GM12878 (cell line): ENCODE measurements at regions not wholly inside any gene's neighbourhood (a gene's known extent, or its start where the extent isn't known, plus 50 kb on each side); places are given as distances from the start of the nearest gene placed in this dataset.

ENCODE experiments used
- ATAC-seq: fragments of 200-7000 bp; cut with Tn5 transposase; 3 replicates; pipeline ENCODE4 v1.9.1; 2020; ENCODE audit warnings: mild to moderate bottlenecking, moderate library complexity
- BruUV-seq: library from RNA; stranded (reverse); fragments of 400-500 nt; replicated peaks from 2 replicates; lab custom pipeline; 2021; lab: Mats Ljungman, UMichigan
- CTCF ChIA-PET: fragments of 300-600 bp; sonication (Branson Sonifier 250); formaldehyde crosslinking; extraction: SDS; loops from one replicate; lab custom pipeline; 2021; ENCODE audit warnings: inconsistent platforms; lab: Yijun Ruan, JAX
- POLR2A ChIA-PET: fragments of 350-600 bp; formaldehyde crosslinking; extraction: SDS; loops from one replicate; lab custom pipeline; 2021; ENCODE audit warnings: inconsistent platforms; lab: Charles Lee
- RAD21 ChIA-PET: fragments of 300-600 bp; sonication (Branson Sonifier 250); formaldehyde crosslinking; loops from one replicate; lab custom pipeline; 2023; ENCODE audit warnings: antibody characterized with exemption; ENCODE audit not compliant: unreplicated experiment; lab: Charles Lee
- SMC1A ChIA-PET: fragments of 300-600 bp; sonication (Branson Sonifier 250); formaldehyde crosslinking; loops from one replicate; lab custom pipeline; 2023; ENCODE audit not compliant: unreplicated experiment, uncharacterized antibody; lab: Charles Lee
- DNase-seq: peaks from one replicate; pipeline ENCODE4 v3.0.0-alpha.2; 2011; ENCODE audit warnings: low read depth, low spot score
- FAIRE-seq: peaks from 3 replicates; lab custom pipeline; 2011; peaks lifted over from hg19 to GRCh38; lab: Jason Lieb, UNC
- H2AFZ ChIP-seq: 2 replicates; pipeline ENCODE4 v1.6.0; 2011; ENCODE audit warnings: low read depth, low read length, control low read depth; ENCODE audit not compliant: control insufficient read depth
- H3K27ac ChIP-seq: 2 replicates; pipeline ENCODE4 v1.5.1; 2011; ENCODE audit warnings: control low read depth; ENCODE audit not compliant: control insufficient read depth, insufficient read depth
- H3K27me3 ChIP-seq, 2 experiments: replicated peaks in 1 of 2; 2 replicates each; pipeline versions ENCODE4 v1.6.0 to v1.6.1; 2011; ENCODE audit warnings: low read length in 1 of 2; ENCODE audit not compliant: control insufficient read depth in 2 of 2, insufficient read depth in 2 of 2
- H3K36me3 ChIP-seq, 2 experiments: 2 replicates each; pipeline ENCODE4 v1.5.1; 2011; ENCODE audit warnings: low read length in 1 of 2; ENCODE audit not compliant: control insufficient read depth in 2 of 2, insufficient read depth in 2 of 2
- H3K4me1 ChIP-seq: 2 replicates; pipeline ENCODE4 v1.6.1; 2011; ENCODE audit warnings: mild to moderate bottlenecking, low read length, moderate library complexity, mixed read lengths; ENCODE audit not compliant: control insufficient read depth, insufficient read depth
- H3K4me2 ChIP-seq: 2 replicates; pipeline ENCODE4 v1.6.0; 2011; ENCODE audit warnings: control low read depth; ENCODE audit not compliant: control insufficient read depth, insufficient read depth
- H3K4me3 ChIP-seq: fragments of 200-600 bp; sonication (generic); 2 replicates; pipeline ENCODE4 v1.5.1; 2016
- H3K79me2 ChIP-seq: 2 replicates; pipeline ENCODE4 v1.6.0; 2011; ENCODE audit warnings: low read length; ENCODE audit not compliant: control insufficient read depth, insufficient read depth
- H3K9ac ChIP-seq: 2 replicates; pipeline ENCODE4 v1.8.0; 2011; ENCODE audit warnings: low read length, control low read depth, mixed read lengths; ENCODE audit not compliant: control insufficient read depth, insufficient read depth
- H3K9me3 ChIP-seq: replicated peaks from 3 replicates; pipeline ENCODE4 v1.5.1; 2011; ENCODE audit warnings: mild to moderate bottlenecking, low read length; ENCODE audit not compliant: control insufficient read depth, insufficient read depth
- H4K20me1 ChIP-seq: 2 replicates; pipeline ENCODE4 v1.6.0; 2011; ENCODE audit not compliant: control insufficient read depth, insufficient read depth
- POU2F2 ChIP-seq: IDR thresholded peaks from 3 replicates; pipeline ENCODE4 v1.6.1; 2011; ENCODE audit warnings: low read depth, mild to moderate bottlenecking, low read length, borderline replicate concordance
- TAF1 ChIP-seq: IDR thresholded peaks from 2 replicates; pipeline ENCODE4 v1.6.1; 2011; ENCODE audit warnings: mild to moderate bottlenecking, low read depth, low read length, borderline replicate concordance
- TCF7 ChIP-seq: IDR thresholded peaks from 2 replicates; pipeline ENCODE4 v1.6.1; 2014; ENCODE audit warnings: antibody characterized with exemption, borderline replicate concordance
- WGBS: methylation state at CpG from one replicate; pipeline ENCODE4 v1.1.6; 2016; ENCODE audit warnings: low lambda C conversion rate; ENCODE audit not compliant: insufficient replicate concordance, insufficient coverage; ENCODE audit errors: missing lambda C conversion rate; 5-methylcytosine and 5-hydroxymethylcytosine counted together
- in situ Hi-C: fragments of 300-500 bp; cut with MboI; formaldehyde crosslinking; loops from 9 replicates; pipeline ENCODE4 v1.14.3; 2018; ENCODE audit warnings: mixed read lengths
- intact Hi-C: fragments of 100-400 bp; cut with micrococcal nuclease; formaldehyde crosslinking; loops from one replicate; pipeline ENCODE4 v1.14.2; 2022; ENCODE audit not compliant: unreplicated experiment
- TF ChIP-seq, protein P1 (sequence below): fragments of 450-650 bp; IDR thresholded peaks from 2 replicates; pipeline ENCODE4 v1.6.1; 2017; ENCODE audit warnings: low read depth, mild to moderate bottlenecking, moderate library complexity
- TF ChIP-seq, protein P2 (sequence below): fragments of 450-650 bp; formaldehyde crosslinking; IDR thresholded peaks from 2 replicates; pipeline ENCODE4 v1.5.0; 2022; ENCODE audit warnings: mild to moderate bottlenecking, missing genetic modification characterization

DNA sequence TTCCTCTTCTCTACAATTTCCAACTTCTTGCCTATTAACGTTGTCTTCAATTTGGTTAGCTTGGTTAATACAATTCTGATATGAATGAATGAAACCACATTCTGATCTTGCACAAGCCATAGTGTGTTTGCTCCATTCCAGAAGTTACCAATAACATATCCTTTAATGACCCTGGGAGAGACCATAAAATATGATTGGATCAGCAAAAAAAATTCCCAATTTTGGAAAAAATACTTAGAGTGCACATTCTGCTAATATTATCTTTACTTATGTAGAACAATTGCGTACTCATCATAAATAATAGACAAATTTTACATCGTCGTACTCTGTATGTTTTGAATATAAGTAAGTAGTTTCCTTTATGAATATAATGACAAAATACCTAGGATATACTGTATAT lies 117.2 kb downstream of the SLITRK5 start (continued):
- TF ChIP-seq, protein P1, sequence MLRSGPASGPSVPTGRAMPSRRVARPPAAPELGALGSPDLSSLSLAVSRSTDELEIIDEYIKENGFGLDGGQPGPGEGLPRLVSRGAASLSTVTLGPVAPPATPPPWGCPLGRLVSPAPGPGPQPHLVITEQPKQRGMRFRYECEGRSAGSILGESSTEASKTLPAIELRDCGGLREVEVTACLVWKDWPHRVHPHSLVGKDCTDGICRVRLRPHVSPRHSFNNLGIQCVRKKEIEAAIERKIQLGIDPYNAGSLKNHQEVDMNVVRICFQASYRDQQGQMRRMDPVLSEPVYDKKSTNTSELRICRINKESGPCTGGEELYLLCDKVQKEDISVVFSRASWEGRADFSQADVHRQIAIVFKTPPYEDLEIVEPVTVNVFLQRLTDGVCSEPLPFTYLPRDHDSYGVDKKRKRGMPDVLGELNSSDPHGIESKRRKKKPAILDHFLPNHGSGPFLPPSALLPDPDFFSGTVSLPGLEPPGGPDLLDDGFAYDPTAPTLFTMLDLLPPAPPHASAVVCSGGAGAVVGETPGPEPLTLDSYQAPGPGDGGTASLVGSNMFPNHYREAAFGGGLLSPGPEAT = no peak

DNA sequence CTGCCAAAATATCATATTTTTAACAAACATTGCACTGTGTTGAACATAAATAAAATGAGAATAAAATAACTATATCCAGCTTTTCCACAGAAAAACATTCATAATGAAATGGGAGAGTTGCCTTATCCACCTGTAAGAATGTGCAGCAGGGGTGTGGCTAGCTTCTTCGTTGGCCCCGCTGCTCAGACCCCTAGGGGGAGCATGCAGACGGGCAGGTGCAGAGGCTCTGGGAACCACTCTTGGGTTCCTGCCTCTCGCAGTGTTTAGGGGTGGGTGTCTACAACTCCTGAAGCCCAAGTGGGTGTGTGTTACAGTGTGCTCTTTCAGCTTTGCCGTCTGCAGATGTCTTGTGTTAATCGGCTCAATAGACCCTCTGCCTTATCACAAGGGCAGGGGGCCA lies 121.7 kb downstream of the SLITRK5 start:
- RAD21 ChIA-PET = no interaction called here
- SMC1A ChIA-PET = no interaction called here
- no peaks in the 10 kb centered on the region for H3K79me2 ChIP-seq
- POLR2A ChIA-PET = no interaction called here
- H3K4me3 ChIP-seq = no peak overlapping the region
- no peak overlapping the region for H3K4me2 ChIP-seq
- no peak for DNase-seq
- intact Hi-C loops = no loop called here
- TF ChIP-seq POU2F2 (no peak), TCF7 (no peak), TAF1 (no peak)
- TF ChIP-seq, protein P2, sequence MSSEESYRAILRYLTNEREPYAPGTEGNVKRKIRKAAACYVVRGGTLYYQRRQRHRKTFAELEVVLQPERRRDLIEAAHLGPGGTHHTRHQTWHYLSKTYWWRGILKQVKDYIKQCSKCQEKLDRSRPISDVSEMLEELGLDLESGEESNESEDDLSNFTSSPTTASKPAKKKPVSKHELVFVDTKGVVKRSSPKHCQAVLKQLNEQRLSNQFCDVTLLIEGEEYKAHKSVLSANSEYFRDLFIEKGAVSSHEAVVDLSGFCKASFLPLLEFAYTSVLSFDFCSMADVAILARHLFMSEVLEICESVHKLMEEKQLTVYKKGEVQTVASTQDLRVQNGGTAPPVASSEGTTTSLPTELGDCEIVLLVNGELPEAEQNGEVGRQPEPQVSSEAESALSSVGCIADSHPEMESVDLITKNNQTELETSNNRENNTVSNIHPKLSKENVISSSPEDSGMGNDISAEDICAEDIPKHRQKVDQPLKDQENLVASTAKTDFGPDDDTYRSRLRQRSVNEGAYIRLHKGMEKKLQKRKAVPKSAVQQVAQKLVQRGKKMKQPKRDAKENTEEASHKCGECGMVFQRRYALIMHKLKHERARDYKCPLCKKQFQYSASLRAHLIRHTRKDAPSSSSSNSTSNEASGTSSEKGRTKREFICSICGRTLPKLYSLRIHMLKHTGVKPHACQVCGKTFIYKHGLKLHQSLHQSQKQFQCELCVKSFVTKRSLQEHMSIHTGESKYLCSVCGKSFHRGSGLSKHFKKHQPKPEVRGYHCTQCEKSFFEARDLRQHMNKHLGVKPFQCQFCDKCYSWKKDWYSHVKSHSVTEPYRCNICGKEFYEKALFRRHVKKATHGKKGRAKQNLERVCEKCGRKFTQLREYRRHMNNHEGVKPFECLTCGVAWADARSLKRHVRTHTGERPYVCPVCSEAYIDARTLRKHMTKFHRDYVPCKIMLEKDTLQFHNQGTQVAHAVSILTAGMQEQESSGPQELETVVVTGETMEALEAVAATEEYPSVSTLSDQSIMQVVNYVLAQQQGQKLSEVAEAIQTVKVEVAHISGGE (CRISPR knock-in tag) = no peak
- TF ChIP-seq, all 136 proteins: peak for 0
- no peak overlapping the region for H3K27ac ChIP-seq
- no peaks in the 10 kb centered on the region for H3K9me3 ChIP-seq
- no peaks in the 10 kb centered on the region for H4K20me1 ChIP-seq
- BruUV-seq = no TSS peak
- FAIRE-seq = no peak
- CTCF ChIA-PET = no interaction called here
- H3K27me3 ChIP-seq = no peaks in the 10 kb centered on the region
- in situ Hi-C loops = no loop called here
- no peaks in the 10 kb centered on the region for H3K36me3 ChIP-seq
- no peak overlapping the region for H2AFZ ChIP-seq
- 19% methylated on average over 6 of the region's 6 CpGs for WGBS
- no peak overlapping the region for H3K9ac ChIP-seq
- ATAC-seq = 0 out of 3 replicates have a peak, but pooled peaks have one; percentile 36
- H3K4me1 ChIP-seq = no peaks in the 10 kb centered on the region
